K562 (cell line): ENCODE measurements at regions not wholly inside any gene's neighbourhood (a gene's known extent, or its start where the extent isn't known, plus 50 kb on each side); places are given as distances from the start of the nearest gene placed in this dataset.

ENCODE experiments used
- ATAC-seq: fragments of 200-7000 bp; cut with Tn5 transposase; 3 replicates; pipeline ENCODE4 v1.9.1; 2020; ENCODE audit warnings: moderate library complexity
- BruUV-seq: library from RNA; stranded (reverse); fragments of 400-500 nt; replicated peaks from 2 replicates; lab custom pipeline; 2021; lab: Mats Ljungman, UMichigan
- CTCF ChIA-PET: fragments of 300-600 bp; formaldehyde crosslinking; extraction: SDS; loops from one replicate; lab custom pipeline; 2021; ENCODE audit warnings: low intra/inter-chr PET ratio; lab: Yijun Ruan, JAX
- POLR2A ChIA-PET: fragments of 300-600, 350-650 bp; sonication (Branson Sonifier 250); formaldehyde crosslinking; extraction: SDS; loops from one replicate; lab custom pipeline; 2021; ENCODE audit warnings: antibody characterized with exemption, inconsistent platforms; lab: Yijun Ruan, JAX
- DNase-seq, 4 experiments: peaks; one replicate each; pipeline versions ENCODE4 v3.0.0 to v3.0.0-alpha.2; 2011 to 2018; ENCODE audit warnings: low spot score in 3 of 4, mixed read lengths in 3 of 4; ENCODE audit errors: extremely low read depth in 1 of 4
- FAIRE-seq: peaks from 2 replicates; lab custom pipeline; 2011; peaks lifted over from hg19 to GRCh38; lab: Jason Lieb, UNC
- H2AFZ ChIP-seq: 2 replicates; pipeline ENCODE4 v1.6.0; 2011; ENCODE audit warnings: low read depth, low read length, control low read depth, inconsistent platforms
- H3K27ac ChIP-seq: fragments of 200-600 bp; 3 replicates; pipeline ENCODE4 v1.8.0; 2011; ENCODE audit warnings: low read depth, mild to moderate bottlenecking, control low read depth, inconsistent platforms, low read length, moderate library complexity, mixed read lengths; ENCODE audit errors: extremely low read depth
- H3K27me3 ChIP-seq, 2 experiments: fragments of 300-600 bp in 1 of 2; 2 replicates in 1 of 2; 3 replicates in 1 of 2; pipeline versions ENCODE4 v1.6.0 to v1.8.0; 2011; ENCODE audit warnings: inconsistent platforms in 2 of 2, low read length in 2 of 2, mild to moderate bottlenecking in 1 of 2, mixed read lengths in 1 of 2, moderate library complexity in 1 of 2; ENCODE audit not compliant: control insufficient read depth in 2 of 2, insufficient read depth in 2 of 2
- H3K36me3 ChIP-seq: fragments of 300-600 bp; 3 replicates; pipeline ENCODE4 v1.8.0; 2011; ENCODE audit warnings: mild to moderate bottlenecking, low read length, inconsistent platforms; ENCODE audit not compliant: control insufficient read depth, insufficient read depth
- H3K4me1 ChIP-seq, 2 experiments: fragments of 200-600 bp in 1 of 2; replicated peaks in 1 of 2; 2 replicates in 1 of 2; 3 replicates in 1 of 2; pipeline versions ENCODE4 v1.5.1 to v1.8.0; 2011; ENCODE audit warnings: inconsistent platforms in 2 of 2, low read length in 2 of 2, mild to moderate bottlenecking in 1 of 2, mixed read lengths in 1 of 2, moderate library complexity in 1 of 2; ENCODE audit not compliant: control insufficient read depth in 2 of 2, insufficient read depth in 2 of 2
- H3K4me2 ChIP-seq: 2 replicates; pipeline ENCODE4 v1.6.1; 2011; ENCODE audit warnings: low read length, control low read depth, inconsistent platforms, mixed read lengths; ENCODE audit not compliant: insufficient read depth
- H3K4me3 ChIP-seq: fragments of 200-600 bp; sonication (generic), shearing (Covaris generic); 2 replicates; pipeline ENCODE4 v1.5.1; 2016; ENCODE audit warnings: control low read depth, inconsistent platforms
- H3K79me2 ChIP-seq: fragments of 200-600 bp; 3 replicates; pipeline ENCODE4 v1.8.0; 2011; ENCODE audit warnings: low read length, inconsistent platforms; ENCODE audit not compliant: control insufficient read depth, insufficient read depth
- H3K9ac ChIP-seq, 2 experiments: 2 replicates each; pipeline versions ENCODE4 v1.6.0 to v1.6.1; 2011; ENCODE audit warnings: low read depth in 2 of 2, low read length in 2 of 2, control low read depth in 1 of 2, inconsistent platforms in 1 of 2, mild to moderate bottlenecking in 1 of 2, mixed read lengths in 1 of 2; ENCODE audit not compliant: insufficient read depth in 1 of 2
- H3K9me1 ChIP-seq: one replicate; pipeline ENCODE4 v1.6.0; 2011; ENCODE audit warnings: inconsistent platforms, mild to moderate bottlenecking, low read length, moderate library complexity; ENCODE audit not compliant: control insufficient read depth, insufficient read depth
- H3K9me3 ChIP-seq: replicated peaks from 2 replicates; pipeline ENCODE4 v1.5.1; 2011; ENCODE audit warnings: low read depth, low read length, inconsistent platforms; ENCODE audit not compliant: control insufficient read depth, insufficient read depth
- H4K20me1 ChIP-seq: replicated peaks from 2 replicates; pipeline ENCODE4 v1.6.1; 2011; ENCODE audit warnings: low read length, inconsistent platforms, mixed read lengths; ENCODE audit not compliant: control insufficient read depth, insufficient read depth
- BACH1 ChIP-seq: fragments of 200-800 bp; sonication (Bioruptor generic); IDR thresholded peaks from 2 replicates; pipeline ENCODE4 v1.6.1; 2016; ENCODE audit warnings: missing genetic modification characterization, missing compliant biosample characterization
- BRF1 ChIP-seq: IDR thresholded peaks from 3 replicates; pipeline ENCODE4 v1.6.1; 2011; ENCODE audit warnings: borderline replicate concordance, mild to moderate bottlenecking; ENCODE audit not compliant: insufficient read length; ENCODE audit errors: extremely low read depth
- CAMTA2 ChIP-seq: fragments of 250-450 bp; sonication (Bioruptor Pico); conservative IDR thresholded peaks from 2 replicates; pipeline ENCODE4 v1.5.1; 2022
- ERF ChIP-seq: fragments of 450-650 bp; formaldehyde crosslinking; IDR thresholded peaks from 2 replicates; pipeline ENCODE4 v1.4.0; 2020; ENCODE audit warnings: mild to moderate bottlenecking, mixed read lengths
- FOXK1 ChIP-seq: sonication (generic); formaldehyde crosslinking; IDR thresholded peaks from 2 replicates; pipeline ENCODE4 v1.8.0; 2022; ENCODE audit warnings: missing genetic modification reagents, mild to moderate bottlenecking, borderline replicate concordance
- KAT7 ChIP-seq: sonication (generic); formaldehyde crosslinking; IDR thresholded peaks from 2 replicates; pipeline ENCODE4 v1.8.0; 2022; ENCODE audit warnings: missing genetic modification reagents, mild to moderate bottlenecking, borderline replicate concordance
- NCOA6 ChIP-seq: fragments of 450-650 bp; IDR thresholded peaks from 2 replicates; pipeline ENCODE4 v1.6.1; 2017; ENCODE audit warnings: mild to moderate bottlenecking
- PML ChIP-seq: IDR thresholded peaks from 2 replicates; pipeline ENCODE4 v1.6.1; 2012; ENCODE audit warnings: low read length, inconsistent platforms
- SMARCC2 ChIP-seq: fragments of 450-650 bp; IDR thresholded peaks from 2 replicates; pipeline ENCODE4 v1.6.1; 2017; ENCODE audit warnings: antibody characterized with exemption, moderate library complexity, mild to moderate bottlenecking, low read depth
- TAF9B ChIP-seq: fragments of 450-650 bp; IDR thresholded peaks from 2 replicates; pipeline ENCODE4 v1.6.1; 2018; ENCODE audit warnings: mild to moderate bottlenecking; ENCODE audit not compliant: partially characterized antibody
- TARDBP ChIP-seq: fragments of 450-650 bp; IDR thresholded peaks from 2 replicates; pipeline ENCODE4 v1.6.1; 2016
- ZNF12 ChIP-seq: sonication (generic); formaldehyde crosslinking; IDR thresholded peaks from 2 replicates; pipeline ENCODE4 v1.4.0; 2020; ENCODE audit warnings: mild to moderate bottlenecking, missing genetic modification reagents
- ZZZ3 ChIP-seq: fragments of 450-650 bp; IDR thresholded peaks from 2 replicates; pipeline ENCODE4 v1.6.1; 2016; ENCODE audit warnings: antibody characterized with exemption, mild to moderate bottlenecking, moderate library complexity
- whole genome bisulfite sequencing: fragments of 100-300 bp; shearing (Covaris generic); methylation state at CpG from one replicate; pipeline ENCODE4 v1.1.6; 2016; ENCODE audit warnings: low coverage, mixed read lengths; ENCODE audit not compliant: insufficient coverage; ENCODE audit errors: missing lambda C conversion rate; 5-methylcytosine and 5-hydroxymethylcytosine counted together
- in situ Hi-C: fragments of 300-500 bp; cut with MboI; formaldehyde crosslinking; loops from 4 replicates; pipeline ENCODE4 v1.15.0; 2018; ENCODE audit warnings: inconsistent platforms, mixed read lengths
- intact Hi-C: fragments of 100-400 bp; cut with micrococcal nuclease; formaldehyde crosslinking; loops from 2 replicates; pipeline ENCODE4 v1.14.2; 2022
- TF ChIP-seq, protein P1 (sequence below): conservative IDR thresholded peaks from 2 replicates; pipeline ENCODE4 v1.6.1; 2011; ENCODE audit warnings: low read depth, mild to moderate bottlenecking, low read length; ENCODE audit not compliant: control insufficient read depth
- TF ChIP-seq, protein P2 (sequence below): fragments of 450-650 bp; IDR thresholded peaks from 2 replicates; pipeline ENCODE4 v1.6.1; 2017; ENCODE audit warnings: antibody characterized with exemption

DNA sequence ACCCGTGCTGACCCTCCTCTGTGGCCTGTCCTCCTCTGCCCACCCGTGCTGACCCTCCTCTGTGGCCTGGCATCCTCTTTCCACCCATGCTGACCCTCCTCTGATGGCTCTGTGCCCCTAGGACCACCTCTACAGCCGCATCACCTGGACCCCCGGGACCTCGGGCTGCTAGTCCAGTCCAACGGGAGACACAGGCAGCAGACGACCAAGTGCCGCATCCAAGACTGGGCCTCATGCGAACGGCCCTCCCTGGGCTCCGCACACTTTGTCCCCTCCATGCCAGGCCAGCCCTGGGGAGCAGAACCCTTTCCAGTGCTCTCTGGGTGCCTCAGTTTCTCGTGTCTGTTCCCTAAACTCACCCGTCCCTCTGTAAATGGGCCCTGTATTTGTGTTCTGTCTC is 107.2 kb upstream of the RNF32 start:
- no peaks in the 10 kb centered on the region for H4K20me1 ChIP-seq
- ChIA-PET POLR2A (no interaction called here), CTCF (no interaction called here)
- WGBS, result 5% methylated on average over 13 of the region's 13 CpGs
- in situ Hi-C loops, result no loop called here
- no peak overlapping the region for H3K27ac ChIP-seq
- no peak overlapping the region for H3K4me3 ChIP-seq
- H3K36me3 ChIP-seq, result no peaks in the 10 kb centered on the region
- H3K9me3 ChIP-seq, result no peaks in the 10 kb centered on the region; the same call in 1 of the 2 replicates
- H2AFZ ChIP-seq, result no peak overlapping the region
- no TSS peak for BruUV-seq
- H3K9ac ChIP-seq, result no peak overlapping the region
- peaks cover 30 to 45% of the 10 kb centered on the region in 2 experiments for H3K27me3 ChIP-seq
- TF ChIP-seq CAMTA2 (CRISPR knock-in tag) (no peak), ZNF12 (CRISPR knock-in tag) (no peak), NCOA6 (no peak), KAT7 (CRISPR knock-in tag) (no peak), TAF9B (no peak), ZZZ3 (no peak), TARDBP (no peak), BACH1 (tag) (no peak), FOXK1 (no peak), PML (no peak), SMARCC2 (no peak), ERF (CRISPR knock-in tag) (no peak), BRF1 (no peak)
- TF ChIP-seq, protein P1, sequence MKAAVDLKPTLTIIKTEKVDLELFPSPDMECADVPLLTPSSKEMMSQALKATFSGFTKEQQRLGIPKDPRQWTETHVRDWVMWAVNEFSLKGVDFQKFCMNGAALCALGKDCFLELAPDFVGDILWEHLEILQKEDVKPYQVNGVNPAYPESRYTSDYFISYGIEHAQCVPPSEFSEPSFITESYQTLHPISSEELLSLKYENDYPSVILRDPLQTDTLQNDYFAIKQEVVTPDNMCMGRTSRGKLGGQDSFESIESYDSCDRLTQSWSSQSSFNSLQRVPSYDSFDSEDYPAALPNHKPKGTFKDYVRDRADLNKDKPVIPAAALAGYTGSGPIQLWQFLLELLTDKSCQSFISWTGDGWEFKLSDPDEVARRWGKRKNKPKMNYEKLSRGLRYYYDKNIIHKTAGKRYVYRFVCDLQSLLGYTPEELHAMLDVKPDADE, result no peak
- TF ChIP-seq, protein P2, sequence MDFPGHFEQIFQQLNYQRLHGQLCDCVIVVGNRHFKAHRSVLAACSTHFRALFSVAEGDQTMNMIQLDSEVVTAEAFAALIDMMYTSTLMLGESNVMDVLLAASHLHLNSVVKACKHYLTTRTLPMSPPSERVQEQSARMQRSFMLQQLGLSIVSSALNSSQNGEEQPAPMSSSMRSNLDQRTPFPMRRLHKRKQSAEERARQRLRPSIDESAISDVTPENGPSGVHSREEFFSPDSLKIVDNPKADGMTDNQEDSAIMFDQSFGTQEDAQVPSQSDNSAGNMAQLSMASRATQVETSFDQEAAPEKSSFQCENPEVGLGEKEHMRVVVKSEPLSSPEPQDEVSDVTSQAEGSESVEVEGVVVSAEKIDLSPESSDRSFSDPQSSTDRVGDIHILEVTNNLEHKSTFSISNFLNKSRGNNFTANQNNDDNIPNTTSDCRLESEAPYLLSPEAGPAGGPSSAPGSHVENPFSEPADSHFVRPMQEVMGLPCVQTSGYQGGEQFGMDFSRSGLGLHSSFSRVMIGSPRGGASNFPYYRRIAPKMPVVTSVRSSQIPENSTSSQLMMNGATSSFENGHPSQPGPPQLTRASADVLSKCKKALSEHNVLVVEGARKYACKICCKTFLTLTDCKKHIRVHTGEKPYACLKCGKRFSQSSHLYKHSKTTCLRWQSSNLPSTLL, result no peak
- peaks cover 0 to 5% of the 10 kb centered on the region in 2 experiments; a peak in 1 of 5 replicates for H3K4me1 ChIP-seq
- ATAC-seq (no peak), DNase-seq (no peak), FAIRE-seq (no peak)
- intact Hi-C loops, result no loop called here
- no peaks in the 10 kb centered on the region for H3K79me2 ChIP-seq
- H3K4me2 ChIP-seq, result no peak overlapping the region
- H3K9me1 ChIP-seq, result no peaks in the 10 kb centered on the region
